Cardiac muscle cell (in vitro differentiated cells and primary cell): ENCODE measurements at regions not wholly inside any gene's neighbourhood (a gene's known extent, or its start where the extent isn't known, plus 50 kb on each side); places are given as distances from the start of the nearest gene placed in this dataset.
A peak's percentile ranks its signal among the peaks of the same experiment; 100 is the strongest.

Experiments used
- DNase-seq, 2 donors: peaks; one replicate each; pipeline versions ENCODE4 v3.0.0 to v3.0.0-alpha.2; 2010 to 2017; ENCODE audit warnings: low read depth in 1 of 2, low spot score in 1 of 2
- H3K27ac ChIP-seq: fragments of 200-600 bp; sonication (generic); 2 replicates; pipeline ENCODE4 v1.5.1; 2016
- H3K27me3 ChIP-seq: fragments of 200-600 bp; sonication (generic); 2 replicates; pipeline ENCODE4 v1.6.0; 2016; ENCODE audit warnings: control low read depth
- H3K36me3 ChIP-seq: fragments of 200-600 bp; sonication (generic); 2 replicates; pipeline ENCODE4 v1.5.1; 2016; ENCODE audit warnings: control low read depth
- H3K4me1 ChIP-seq: fragments of 200-600 bp; sonication (generic); 2 replicates; pipeline ENCODE4 v1.8.1; 2017; ENCODE audit warnings: low read depth, mild to moderate bottlenecking, mixed run types
- H3K4me3 ChIP-seq: fragments of 200-600 bp; sonication (generic); 2 replicates; pipeline ENCODE4 v1.5.1; 2016; ENCODE audit warnings: mild to moderate bottlenecking
- H3K9me3 ChIP-seq: fragments of 200-600 bp; sonication (generic); 2 replicates; pipeline ENCODE4 v1.5.1; 2017; ENCODE audit warnings: low read depth, mild to moderate bottlenecking, control low read depth
- CTCF ChIP-seq: IDR thresholded peaks from 2 replicates; pipeline ENCODE4 v1.5.1; 2012; ENCODE audit warnings: low read depth, mild to moderate bottlenecking, low read length

DNA sequence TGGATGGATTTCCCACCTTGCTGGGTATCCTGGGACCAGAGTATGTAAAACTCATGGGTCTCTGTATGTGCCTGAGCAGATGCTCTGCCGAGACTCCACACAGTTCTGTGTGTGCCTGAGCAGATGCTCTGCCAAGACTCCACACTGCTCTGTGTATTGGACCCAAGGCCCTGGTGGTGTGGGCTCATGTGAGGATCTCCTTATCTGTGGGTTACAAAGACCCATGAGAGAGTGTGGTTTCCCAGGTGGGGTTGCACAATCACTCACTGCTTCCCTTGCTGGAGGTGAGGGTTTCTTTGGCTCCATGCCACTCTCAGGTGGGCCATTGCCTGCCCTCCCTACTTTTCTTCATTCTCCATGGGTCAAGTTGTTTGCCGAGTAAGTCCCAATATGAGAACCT, 141.5 kb downstream of the TBC1D30 start:
- H3K9me3 ChIP-seq, result no peaks in the 10 kb centered on the region
- no peaks in the 10 kb centered on the region for H3K4me1 ChIP-seq
- H3K27ac ChIP-seq, result no peak overlapping the region
- no peaks in the 10 kb centered on the region for H3K27me3 ChIP-seq
- no peaks in the 10 kb centered on the region for H3K36me3 ChIP-seq
- TF ChIP-seq CTCF, result no peak
- no peak for DNase-seq
- no peak overlapping the region for H3K4me3 ChIP-seq

DNA sequence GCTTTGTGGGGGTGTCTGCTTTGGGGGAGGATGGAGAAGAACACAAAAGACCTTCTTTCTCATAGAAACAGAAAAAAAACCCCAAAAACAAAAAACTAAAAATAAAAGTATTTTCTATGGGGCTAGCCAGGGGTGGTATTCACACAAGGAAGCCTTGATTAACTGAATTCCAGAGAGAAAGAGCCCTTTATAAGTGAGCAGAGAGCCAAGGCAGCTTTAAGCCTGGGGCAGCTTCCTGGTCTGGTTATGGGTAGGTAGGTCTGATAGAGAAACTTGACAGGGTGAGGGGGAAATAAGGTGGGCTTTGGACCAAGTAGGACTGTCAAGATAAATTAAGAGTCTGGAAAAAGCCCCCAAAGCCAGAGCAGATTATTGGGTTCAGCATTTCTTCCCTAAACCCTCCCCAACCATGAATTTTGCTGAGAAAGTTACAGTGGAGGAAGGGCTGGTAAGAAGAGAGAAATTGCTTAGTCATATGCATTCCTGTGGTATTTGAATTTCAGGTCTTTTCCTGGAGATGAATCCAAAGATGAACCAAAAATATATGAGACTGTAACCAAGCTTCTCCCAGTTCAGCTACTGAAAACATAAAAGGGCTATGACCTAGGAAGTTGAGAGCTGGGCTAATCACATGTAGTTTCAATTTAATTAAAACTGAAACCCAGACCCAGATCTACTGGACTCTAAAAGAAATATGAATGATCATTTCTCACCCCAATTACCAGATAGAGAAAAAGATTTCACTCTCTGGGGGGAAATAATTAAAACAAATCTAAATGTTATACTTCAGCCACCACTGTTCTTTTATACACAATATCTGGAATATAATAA, 144.8 kb downstream of the TBC1D30 start:
- TF ChIP-seq CTCF, result no peak
- Histone ChIP-seq H3K4me1 (no peaks in the 10 kb centered on the region), H3K27ac (no peak overlapping the region), H3K4me3 (no peak overlapping the region), H3K9me3 (no peaks in the 10 kb centered on the region), H3K27me3 (no peaks in the 10 kb centered on the region), H3K36me3 (no peaks in the 10 kb centered on the region)
- DNase-seq, result peak in 1 of 2 donors; percentile 60

- no peak for TF ChIP-seq CTCF
- Histone ChIP-seq H3K4me3 (no peak overlapping the region), H3K36me3 (no peaks in the 10 kb centered on the region), H3K27ac (no peak overlapping the region), H3K4me1 (no peaks in the 10 kb centered on the region), H3K9me3 (no peaks in the 10 kb centered on the region), H3K27me3 (no peaks in the 10 kb centered on the region)
- no peak for DNase-seq
These were observed 145.0 kb downstream of the WIF1 start for GRCh38 chr12:64976131-64976530.

DNA sequence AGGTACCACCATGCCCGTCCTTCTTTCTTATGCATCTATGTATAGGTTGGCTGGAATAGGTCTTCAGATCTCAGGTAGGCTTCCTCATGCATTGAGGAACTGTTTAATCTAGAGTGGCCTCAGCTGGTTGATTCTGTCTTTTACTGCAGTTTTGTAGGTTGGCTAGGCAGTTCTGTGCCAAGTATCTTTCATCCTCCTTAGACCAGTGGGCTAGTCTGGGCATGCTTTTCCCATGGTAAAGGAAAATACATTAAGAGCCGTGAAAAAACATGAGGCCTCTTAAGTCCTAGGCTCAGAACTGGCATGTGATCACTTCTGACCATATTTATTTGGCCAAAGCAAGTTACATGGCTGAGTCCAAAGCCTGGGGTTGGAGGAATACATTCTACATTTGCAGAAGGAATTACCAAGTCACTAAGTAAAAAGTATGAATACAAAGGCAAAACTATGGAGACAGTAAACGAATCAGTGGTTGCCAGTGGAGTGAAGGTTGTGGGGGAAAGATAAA, 137.3 kb downstream of the WIF1 start:
- Histone ChIP-seq H3K4me1 (no peaks in the 10 kb centered on the region), H3K36me3 (no peaks in the 10 kb centered on the region), H3K4me3 (no peak overlapping the region), H3K27me3 (no peaks in the 10 kb centered on the region), H3K9me3 (no peaks in the 10 kb centered on the region), H3K27ac (no peak overlapping the region)
- TF ChIP-seq CTCF, result no peak
- no peak for DNase-seq

DNA sequence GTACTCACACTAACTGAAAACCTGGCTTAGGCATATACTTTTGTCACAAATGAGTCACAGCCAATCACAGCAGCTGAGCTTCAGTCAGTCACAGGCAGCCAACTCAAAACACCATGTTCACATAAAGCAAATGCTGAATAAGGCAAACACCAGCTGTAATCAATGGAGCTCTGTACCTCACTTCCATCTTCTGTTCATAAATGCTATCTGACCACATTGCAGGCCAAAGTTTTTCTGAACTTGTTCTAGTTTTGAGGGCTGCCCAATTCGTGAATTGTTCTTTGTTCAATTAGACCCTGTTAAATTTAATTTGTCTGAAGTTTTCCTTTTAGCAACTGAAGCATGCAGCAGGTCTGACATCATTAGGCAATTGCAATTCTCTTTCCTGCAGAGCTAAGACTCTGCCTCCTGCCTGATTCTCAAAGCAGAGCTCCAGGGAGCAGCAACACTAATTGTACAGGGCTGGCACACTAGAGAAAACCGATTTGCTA, 129.9 kb downstream of the WIF1 start:
- H3K27ac ChIP-seq, result no peak overlapping the region
- DNase-seq, result no peak

More for the DNA sequence above, 129.9 kb downstream of the WIF1 start:
- H3K36me3 ChIP-seq, result no peaks in the 10 kb centered on the region
- no peak overlapping the region for H3K4me3 ChIP-seq
- no peaks in the 10 kb centered on the region for H3K4me1 ChIP-seq
- no peak for TF ChIP-seq CTCF
- no peaks in the 10 kb centered on the region for H3K9me3 ChIP-seq
- H3K27me3 ChIP-seq, result no peaks in the 10 kb centered on the region
